Tibial artery (tissue), 4 donors: ENCODE measurements at regions not wholly inside any gene's neighbourhood (a gene's known extent, or its start where the extent isn't known, plus 50 kb on each side); places are given as distances from the start of the nearest gene placed in this dataset.

ENCODE experiments used
- DNase-seq, 2 donors: peaks; one replicate each; pipeline ENCODE4 v3.0.0-alpha.2; 2019
- H3K27ac ChIP-seq, 2 donors: fragments of 200-600 bp; sonication (generic) in 1 of 2; 1 replicate in 1 of 2; 2 replicates in 1 of 2; pipeline ENCODE4 v1.5.1; 2018 to 2019; ENCODE audit warnings: mild to moderate bottlenecking in 1 of 2
- H3K27me3 ChIP-seq, 2 donors: fragments of 200-600 bp; sonication (generic) in 1 of 2; one replicate each; pipeline versions ENCODE4 v1.5.1 to v1.6.0; 2016 to 2019
- H3K36me3 ChIP-seq, 3 donors: fragments of 200-600 bp; sonication (generic) in 2 of 3; one replicate each; pipeline ENCODE4 v1.5.1; 2016 to 2019; ENCODE audit warnings: mild to moderate bottlenecking in 2 of 3
- H3K4me1 ChIP-seq, 4 donors: fragments of 200-600 bp; sonication (generic) in 2 of 4; 1 replicate in 3 of 4; 2 replicates in 1 of 4; pipeline ENCODE4 v1.5.1; 2016 to 2019
- H3K4me3 ChIP-seq, 2 donors: fragments of 200-600 bp; sonication (generic) in 1 of 2; 1 replicate in 1 of 2; 2 replicates in 1 of 2; pipeline ENCODE4 v1.5.1; 2018 to 2019; ENCODE audit warnings: mild to moderate bottlenecking in 2 of 2
- H3K9me3 ChIP-seq, 3 donors: fragments of 200-600 bp; sonication (generic) in 1 of 3; one replicate each; pipeline ENCODE4 v1.5.1; 2016 to 2019
- CTCF ChIP-seq, 2 experiments: fragments of 200-600 bp in 1 of 2; fragments of 450-650 bp in 1 of 2; IDR thresholded peaks; one replicate each; pipeline ENCODE4 v1.5.1; 2017 to 2019; ENCODE audit warnings: antibody characterized with exemption in 2 of 2, mild to moderate bottlenecking in 1 of 2, moderate library complexity in 1 of 2
- intact Hi-C: fragments of 100-400 bp; cut with DNase I; formaldehyde crosslinking; loops from one replicate; pipeline ENCODE4 v1.15.0; 2023; ENCODE audit warnings: low total_unique reads

- intact Hi-C loops: no loop called here
- no peak for TF ChIP-seq CTCF (IDR thresholded peaks at IDR 0.05)
These were observed 298.3 kb upstream of the DACH1 start for GRCh38 chr13:72165276-72165675.

GRCh38 chr13:72164811-72165210 is 297.8 kb upstream of the DACH1 start:
- Histone ChIP-seq H3K27ac (no peak overlapping the region), H3K9me3 (no peaks in the 10 kb centered on the region), H3K27me3 (no peaks in the 10 kb centered on the region), H3K4me1 (no peaks in the 10 kb centered on the region), H3K4me3 (no peak overlapping the region), H3K36me3 (no peaks in the 10 kb centered on the region)
- intact Hi-C loops: no loop called here
- DNase-seq: no peak
- no peak for TF ChIP-seq CTCF (IDR thresholded peaks at IDR 0.05)

More at GRCh38 chr13:72165276-72165675, 298.3 kb upstream of the DACH1 start:
- DNase-seq: no peak
- H3K27ac ChIP-seq: no peak overlapping the region
- H3K4me3 ChIP-seq: no peak overlapping the region
- no peaks in the 10 kb centered on the region for H3K4me1 ChIP-seq
- H3K9me3 ChIP-seq: no peaks in the 10 kb centered on the region
- H3K36me3 ChIP-seq: no peaks in the 10 kb centered on the region
- no peaks in the 10 kb centered on the region for H3K27me3 ChIP-seq

GRCh38 chr13:72163678-72164077 is 296.7 kb upstream of the DACH1 start:
- intact Hi-C loops: no loop called here
- H3K27me3 ChIP-seq: no peaks in the 10 kb centered on the region
- H3K9me3 ChIP-seq: no peaks in the 10 kb centered on the region
- H3K36me3 ChIP-seq: no peaks in the 10 kb centered on the region
- H3K27ac ChIP-seq: no peak overlapping the region
- no peaks in the 10 kb centered on the region for H3K4me1 ChIP-seq
- DNase-seq: no peak
- TF ChIP-seq CTCF (IDR thresholded peaks at IDR 0.05): no peak
- H3K4me3 ChIP-seq: no peak overlapping the region

- H3K36me3 ChIP-seq: no peaks in the 10 kb centered on the region
- no peaks in the 10 kb centered on the region for H3K27me3 ChIP-seq
- no peak for TF ChIP-seq CTCF (IDR thresholded peaks at IDR 0.05)
- no peak for DNase-seq
- no peaks in the 10 kb centered on the region for H3K4me1 ChIP-seq
- H3K9me3 ChIP-seq: no peaks in the 10 kb centered on the region
- no peak overlapping the region for H3K27ac ChIP-seq
- intact Hi-C loops: no loop called here
- no peak overlapping the region for H3K4me3 ChIP-seq
These were observed 294.0 kb upstream of the DACH1 start for GRCh38 chr13:72160977-72161376.

- H3K9me3 ChIP-seq: no peaks in the 10 kb centered on the region
- no peaks in the 10 kb centered on the region for H3K36me3 ChIP-seq
- no peak for DNase-seq
- no peaks in the 10 kb centered on the region for H3K27me3 ChIP-seq
- intact Hi-C loops: no loop called here
- no peak overlapping the region for H3K27ac ChIP-seq
- TF ChIP-seq CTCF (IDR thresholded peaks at IDR 0.05): no peak
- no peak overlapping the region for H3K4me3 ChIP-seq
- no peaks in the 10 kb centered on the region for H3K4me1 ChIP-seq
These were observed 289.8 kb upstream of the DACH1 start for GRCh38 chr13:72156760-72157159.

GRCh38 chr13:72153272-72153671 is 286.3 kb upstream of the DACH1 start:
- intact Hi-C loops: no loop called here
- TF ChIP-seq CTCF (IDR thresholded peaks at IDR 0.05): no peak
- no peaks in the 10 kb centered on the region for H3K4me1 ChIP-seq
- H3K27me3 ChIP-seq: no peaks in the 10 kb centered on the region
- H3K9me3 ChIP-seq: no peaks in the 10 kb centered on the region
- H3K36me3 ChIP-seq: no peaks in the 10 kb centered on the region
- no peak overlapping the region for H3K4me3 ChIP-seq
- no peak overlapping the region for H3K27ac ChIP-seq
- DNase-seq: no peak
